H1 (cell line): ENCODE measurements at regions not wholly inside any gene's neighbourhood (a gene's known extent, or its start where the extent isn't known, plus 50 kb on each side); places are given as distances from the start of the nearest gene placed in this dataset.

Experiments used
- GABPA ChIP-seq: IDR thresholded peaks from 2 replicates; pipeline ENCODE4 v1.6.1; 2011; ENCODE audit warnings: mild to moderate bottlenecking, low read length, moderate library complexity, borderline replicate concordance; ENCODE audit not compliant: insufficient read depth
- NANOG ChIP-seq: IDR thresholded peaks from 2 replicates; pipeline ENCODE4 v1.6.1; 2011; ENCODE audit warnings: low read length, low read depth, mild to moderate bottlenecking, inconsistent platforms; ENCODE audit not compliant: insufficient read depth, poor library complexity, severe bottlenecking

- TF ChIP-seq NANOG (no peak), GABPA (no peak)
These were observed 454.4 kb upstream of the RPS6KA3 start (continued) for GRCh38 chrX:20720954-20721626.
